ENCODE measurements at regions not wholly inside any gene's neighbourhood (a gene's known extent, or its start where the extent isn't known, plus 50 kb on each side); places are given as distances from the start of the nearest gene placed in this dataset.

- H3K27ac ChIP-seq (ENCODE audit: low read depth, low read length, poor library complexity, severe bottlenecking): no peak overlapping the region
- no peak overlapping the region for H2AFZ ChIP-seq (ENCODE audit: low read length)
- no peaks in the 10 kb centered on the region for H3K36me3 ChIP-seq (ENCODE audit: insufficient read depth, low read length)
- no peak overlapping the region for H3K9ac ChIP-seq (ENCODE audit: low read length)
- H3K4me1 ChIP-seq (ENCODE audit: insufficient read depth, low read length, severe bottlenecking): no peaks in the 10 kb centered on the region
- H4K20me1 ChIP-seq (ENCODE audit: insufficient read depth, low read length): no peaks in the 10 kb centered on the region
- no peak overlapping the region for H3K4me2 ChIP-seq (ENCODE audit: low read length)
- no peaks in the 10 kb centered on the region for H3K27me3 ChIP-seq (ENCODE audit: insufficient read depth, low read length)
- H3K9me2 ChIP-seq (ENCODE audit: low read depth, low read length): no peaks in the 10 kb centered on the region
- no peak for TF ChIP-seq EZH2 (IDR thresholded peaks at IDR 0.05; ENCODE audit: borderline replicate concordance, low read length)
- no peak for TF ChIP-seq CTCF (IDR thresholded peaks at IDR 0.05; ENCODE audit: low read length)
- no peaks in the 10 kb centered on the region for H3K9me3 ChIP-seq (ENCODE audit: low read length)
- no peaks in the 10 kb centered on the region for H3K79me2 ChIP-seq (ENCODE audit: insufficient read depth, low read length)
- no peaks in the 10 kb centered on the region for H3F3A ChIP-seq (ENCODE audit: insufficient read depth, low read length)
- no peak overlapping the region for H3K4me3 ChIP-seq (ENCODE audit: low read depth, low read length, poor library complexity, severe bottlenecking)
Measured at GRCh38 chr12:58977476-58977875, 57.2 kb upstream of the LRIG3 start.

GRCh38 chr12:58976146-58976545 is 55.8 kb upstream of the LRIG3 start:
- Histone ChIP-seq H3K79me2 (ENCODE audit: insufficient read depth, low read length) (no peaks in the 10 kb centered on the region), H2AFZ (ENCODE audit: low read length) (no peak overlapping the region), H3K4me3 (ENCODE audit: low read depth, low read length, poor library complexity, severe bottlenecking) (no peak overlapping the region), H3K4me1 (ENCODE audit: insufficient read depth, low read length, severe bottlenecking) (no peaks in the 10 kb centered on the region), H3K36me3 (ENCODE audit: insufficient read depth, low read length) (no peaks in the 10 kb centered on the region), H3K27me3 (ENCODE audit: insufficient read depth, low read length) (no peaks in the 10 kb centered on the region), H3K4me2 (ENCODE audit: low read length) (no peak overlapping the region), H3K27ac (ENCODE audit: low read depth, low read length, poor library complexity, severe bottlenecking) (no peak overlapping the region), H3K9me2 (ENCODE audit: low read depth, low read length) (no peaks in the 10 kb centered on the region), H3K9ac (ENCODE audit: low read length) (no peak overlapping the region), H3F3A (ENCODE audit: insufficient read depth, low read length) (no peaks in the 10 kb centered on the region), H3K9me3 (ENCODE audit: low read length) (no peaks in the 10 kb centered on the region), H4K20me1 (ENCODE audit: insufficient read depth, low read length) (no peaks in the 10 kb centered on the region)
- TF ChIP-seq EZH2 (IDR thresholded peaks at IDR 0.05; ENCODE audit: borderline replicate concordance, low read length): no peak

All from OCI-LY1 (cell line).